ENCODE measurements at regions not wholly inside any gene's neighbourhood (a gene's known extent, or its start where the extent isn't known, plus 50 kb on each side); places are given as distances from the start of the nearest gene placed in this dataset.
"Not testable (repeated sequence)": the region's sequence is repeated elsewhere in the genome, so short reads cannot be mapped to it uniquely, and the experiment has no call there.

DNA sequence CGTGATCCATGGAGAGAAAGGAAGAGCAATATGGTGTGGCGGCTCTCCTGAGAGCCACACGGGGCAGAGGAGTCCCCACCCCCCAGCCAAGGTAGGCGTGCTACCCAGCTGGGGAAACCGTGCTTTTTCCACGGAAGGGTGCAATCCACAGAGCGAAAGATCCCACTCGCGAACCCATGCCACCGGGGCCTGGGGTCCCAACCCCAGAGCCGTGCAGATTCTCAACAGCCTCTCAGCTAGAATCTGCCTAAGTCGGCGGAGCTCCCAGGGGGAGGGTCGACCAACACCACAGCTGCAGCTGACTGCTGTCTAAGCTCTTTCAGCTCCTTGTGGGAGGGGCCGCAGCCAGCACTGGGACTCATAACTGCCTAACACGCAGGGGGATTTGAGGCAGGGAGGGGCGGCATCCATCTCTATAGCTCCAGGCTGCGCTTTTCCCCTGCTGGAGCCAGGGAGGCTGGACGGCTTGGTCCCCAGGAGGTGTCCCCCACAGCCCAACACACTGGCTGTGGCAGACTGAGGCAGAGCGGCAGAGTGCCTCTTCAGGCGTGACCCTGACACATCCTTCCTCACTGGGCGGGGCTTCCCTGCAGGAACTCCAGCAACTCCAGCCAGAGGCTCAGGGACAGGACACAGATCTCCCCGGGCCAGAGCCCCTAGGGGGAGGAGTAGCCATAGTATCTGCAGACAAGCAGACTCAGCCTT lies 107.6 kb upstream of the ZBTB20 start:
- no peak for DNase-seq

GRCh38 chr3:115255197-115255585 lies 108.1 kb upstream of the ZBTB20 start:
- no peak for DNase-seq

GRCh38 chr3:115270849-115271248 lies 123.8 kb upstream of the ZBTB20 start:
- DNase-seq = no peak

GRCh38 chr3:115272036-115272824 lies 125.1 kb upstream of the ZBTB20 start:
- peak in 1 of 2 donors; percentile 59 for DNase-seq

DNA sequence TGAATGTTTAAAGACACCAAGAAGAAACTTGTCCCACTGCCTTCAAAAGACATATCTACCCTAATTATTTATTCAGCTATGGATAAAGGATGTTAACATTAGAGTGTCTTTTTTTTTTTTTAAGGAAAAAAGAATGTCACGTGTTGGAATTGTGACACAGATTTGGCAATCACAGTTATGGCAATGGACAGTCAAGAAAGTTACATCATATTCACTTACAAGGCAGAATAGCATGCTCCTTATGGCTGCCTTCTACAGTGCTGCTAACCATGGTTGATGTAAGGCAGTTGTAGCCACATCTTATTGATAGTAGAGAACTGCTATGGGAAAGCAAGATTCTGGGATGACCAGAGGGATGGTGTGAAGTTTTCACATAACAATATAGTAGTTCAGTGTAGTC lies 128.8 kb upstream of the ZBTB20 start:
- DNase-seq = no peak

- peak in 1 of 2 donors; percentile 6 for DNase-seq
Observed at GRCh38 chr3:115279939-115280338, 132.9 kb upstream of the ZBTB20 start.

GRCh38 chr3:115280506-115280905 lies 133.4 kb upstream of the ZBTB20 start:
- peak in 1 of 2 donors; percentile 18 for DNase-seq

- no peak for DNase-seq
Observed at GRCh38 chr3:115281697-115282675, 134.9 kb upstream of the ZBTB20 start.

GRCh38 chr3:115284980-115285379 lies 137.9 kb upstream of the ZBTB20 start:
- DNase-seq = no peak

- DNase-seq = no peak
Observed at GRCh38 chr3:115286529-115287197, 139.6 kb upstream of the ZBTB20 start.

DNA sequence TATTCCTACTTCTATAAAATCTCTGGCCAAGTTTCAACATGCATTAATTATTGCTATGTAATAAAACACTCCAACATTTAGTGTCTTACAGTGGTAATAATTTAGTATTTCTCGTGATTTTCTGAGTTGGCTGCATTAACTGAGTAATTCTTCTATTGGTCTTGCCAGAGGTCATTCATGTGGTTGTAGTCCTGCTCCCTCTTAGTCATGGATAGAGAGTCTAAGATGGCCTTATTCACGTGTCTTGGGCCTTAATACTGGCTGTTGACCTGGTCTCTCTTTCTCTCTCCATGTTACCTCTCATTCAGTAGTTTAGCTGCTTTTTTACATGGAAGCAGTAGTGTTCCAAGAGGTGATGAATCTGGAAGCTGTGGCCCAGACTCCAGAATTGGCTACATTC lies 140.1 kb upstream of the ZBTB20 start:
- DNase-seq = no peak

GRCh38 chr3:115292131-115292530 lies 145.0 kb upstream of the ZBTB20 start:
- no peak for DNase-seq

DNA sequence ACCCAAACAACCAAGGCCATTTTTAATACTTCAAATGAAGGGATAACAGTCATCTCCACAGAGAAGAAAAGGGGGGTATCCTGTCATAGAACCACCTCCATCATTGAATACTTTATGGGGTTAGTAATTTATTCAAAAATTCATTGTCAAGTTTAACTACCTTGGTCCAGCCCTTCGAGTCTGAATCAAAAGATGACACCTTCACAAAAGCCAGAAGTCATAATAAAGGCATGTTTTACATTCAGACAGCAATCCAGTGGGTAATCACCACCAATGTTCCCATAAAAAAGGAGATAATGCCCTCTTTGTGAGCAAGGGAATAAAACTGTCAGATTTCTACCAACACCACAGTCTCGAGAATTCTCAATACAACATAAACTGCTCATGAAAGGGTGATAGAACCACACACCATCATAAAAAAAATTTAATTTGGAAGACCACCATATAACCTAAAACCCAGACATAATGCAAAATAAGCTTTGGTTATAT lies 145.6 kb upstream of the ZBTB20 start:
- DNase-seq = no peak

- DNase-seq = no peak
Observed at GRCh38 chr3:115293321-115293720, 146.2 kb upstream of the ZBTB20 start.

- DNase-seq = no peak
Observed at GRCh38 chr3:115301364-115301860, 154.3 kb upstream of the ZBTB20 start.

GRCh38 chr3:115317953-115318352 lies 170.9 kb upstream of the ZBTB20 start:
- DNase-seq = not testable (repeated sequence)

DNA sequence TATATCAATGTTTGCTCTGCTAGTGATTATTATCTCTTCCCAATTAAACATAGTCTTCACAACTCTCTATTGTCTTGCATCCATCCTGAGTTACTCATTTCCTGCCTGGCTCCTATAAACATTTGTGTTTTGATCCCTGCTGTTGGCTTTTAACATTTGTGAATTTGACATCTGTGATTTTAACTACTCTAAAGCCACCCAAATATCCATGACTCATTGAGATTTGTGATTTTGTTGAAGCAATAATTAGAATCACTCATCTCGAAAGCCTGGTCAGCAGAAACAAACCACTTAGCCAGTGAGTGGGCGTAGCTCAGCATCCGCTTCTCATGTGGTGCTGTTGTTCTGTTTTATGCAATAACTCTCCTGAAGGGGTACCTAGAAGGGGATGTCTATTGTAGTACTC lies 174.3 kb upstream of the ZBTB20 start:
- DNase-seq = no peak

- no peak for DNase-seq
Observed at GRCh38 chr3:115322901-115323300, 175.8 kb upstream of the ZBTB20 start.

- DNase-seq = no peak
Observed at GRCh38 chr3:115323380-115323779, 176.3 kb upstream of the ZBTB20 start.

DNA sequence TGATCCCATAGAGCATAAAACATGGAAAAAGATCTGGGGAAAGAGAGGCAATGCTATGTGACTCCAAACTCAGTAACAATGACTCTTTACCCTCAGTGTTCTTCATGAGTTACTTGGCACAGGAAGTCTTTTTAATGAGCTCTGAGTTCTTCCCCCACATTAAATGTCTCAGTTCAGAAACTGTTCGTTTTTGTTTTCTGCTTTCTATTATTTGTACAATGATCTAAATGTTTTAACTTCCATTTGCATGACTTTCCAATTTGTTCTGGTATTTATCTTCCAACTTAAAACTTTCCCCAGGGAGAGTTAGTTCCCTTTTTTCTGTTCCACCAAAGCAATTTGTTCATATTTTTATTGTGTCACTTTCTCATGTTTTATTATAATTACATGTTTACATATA lies 177.0 kb upstream of the ZBTB20 start:
- DNase-seq = no peak

GRCh38 chr3:115325539-115325938 lies 178.5 kb upstream of the ZBTB20 start:
- DNase-seq = no peak

- no peak for DNase-seq
Observed at GRCh38 chr3:115330430-115330829, 183.3 kb upstream of the ZBTB20 start.
